GM23338 (cell line): ENCODE measurements at regions not wholly inside any gene's neighbourhood (a gene's known extent, or its start where the extent isn't known, plus 50 kb on each side); places are given as distances from the start of the nearest gene placed in this dataset.

Source experiments
- ATAC-seq: fragments of 200-7000 bp; cut with Tn5 transposase; 3 replicates; pipeline ENCODE4 v1.9.1; 2020
- DNase-seq: peaks from one replicate; pipeline ENCODE4 v3.0.0-alpha.2; 2015; ENCODE audit warnings: low spot score
- H2AFZ ChIP-seq: fragments of 200-600 bp; sonication (generic); 2 replicates; pipeline ENCODE4 v1.8.0; 2016; ENCODE audit warnings: antibody characterized with exemption, mild to moderate bottlenecking, moderate library complexity
- H3F3A ChIP-seq: fragments of 200-600 bp; sonication (generic); replicated peaks from 2 replicates; pipeline ENCODE4 v1.8.0; 2017; ENCODE audit warnings: antibody characterized with exemption, mixed run types, low read depth
- H3K27ac ChIP-seq: fragments of 200-600 bp; sonication (generic); 2 replicates; pipeline ENCODE4 v1.6.1; 2016; ENCODE audit warnings: low read depth
- H3K27me3 ChIP-seq: fragments of 200-600 bp; sonication (generic); 2 replicates; pipeline ENCODE4 v1.8.0; 2016; ENCODE audit warnings: mild to moderate bottlenecking, mixed run types, moderate library complexity; ENCODE audit not compliant: insufficient read depth
- H3K36me3 ChIP-seq: fragments of 200-600 bp; sonication (generic); 2 replicates; pipeline ENCODE4 v1.8.0; 2016; ENCODE audit warnings: mild to moderate bottlenecking; ENCODE audit not compliant: insufficient read depth
- H3K4me1 ChIP-seq: fragments of 200-600 bp; sonication (generic); 2 replicates; pipeline ENCODE4 v1.8.0; 2016; ENCODE audit warnings: mild to moderate bottlenecking, moderate library complexity; ENCODE audit not compliant: insufficient read depth
- H3K4me2 ChIP-seq: fragments of 200-600 bp; sonication (generic); 2 replicates; pipeline ENCODE4 v1.7.1; 2017; ENCODE audit warnings: mixed run types
- H3K4me3 ChIP-seq: fragments of 200-600 bp; sonication (generic); 2 replicates; pipeline ENCODE4 v1.6.1; 2016; ENCODE audit warnings: mixed run types
- H3K79me2 ChIP-seq: fragments of 200-600 bp; sonication (generic); replicated peaks from 2 replicates; pipeline ENCODE4 v1.8.0; 2017; ENCODE audit warnings: mild to moderate bottlenecking; ENCODE audit not compliant: insufficient read depth
- H3K9me2 ChIP-seq: fragments of 200-600 bp; sonication (generic); 2 replicates; pipeline ENCODE4 v1.8.0; 2017; ENCODE audit not compliant: insufficient read depth
- H4K20me1 ChIP-seq: fragments of 200-600 bp; sonication (generic); replicated peaks from 2 replicates; pipeline ENCODE4 v1.8.0; 2017; ENCODE audit warnings: mild to moderate bottlenecking; ENCODE audit not compliant: insufficient read depth
- H3K27ac Mint-ChIP-seq: 2 replicates; pipeline ENCODE4 v1.8.0; 2020; ENCODE audit warnings: inconsistent platforms, mild to moderate bottlenecking, moderate library complexity, mixed read lengths
- H3K27me3 Mint-ChIP-seq: 3 replicates; pipeline ENCODE4 v1.8.0; 2022; ENCODE audit warnings: low read depth, mild to moderate bottlenecking, moderate library complexity, mixed read lengths, inconsistent platforms; ENCODE audit not compliant: insufficient read depth, poor library complexity
- H3K36me3 Mint-ChIP-seq: 3 replicates; pipeline ENCODE4 v1.8.0; 2021; ENCODE audit warnings: low read depth, mild to moderate bottlenecking, inconsistent platforms, moderate library complexity, mixed read lengths
- H3K4me1 Mint-ChIP-seq: 3 replicates; pipeline ENCODE4 v1.8.0; 2020; ENCODE audit warnings: mild to moderate bottlenecking, inconsistent platforms, mixed read lengths
- H3K4me3 Mint-ChIP-seq: 3 replicates; pipeline ENCODE4 v1.8.0; 2021; ENCODE audit warnings: moderate library complexity, mild to moderate bottlenecking, inconsistent platforms, mixed read lengths
- H3K9me3 Mint-ChIP-seq: 3 replicates; pipeline ENCODE4 v1.8.0; 2020; ENCODE audit warnings: moderate library complexity, mild to moderate bottlenecking, inconsistent platforms, mixed read lengths
- CREB1 ChIP-seq: fragments of 250-450 bp; sonication (Bioruptor Pico); IDR thresholded peaks from 2 replicates; pipeline ENCODE4 v1.5.0; 2020; ENCODE audit warnings: low read depth, mild to moderate bottlenecking, moderate library complexity
- CTCF ChIP-seq, 2 experiments: fragments of 200-600 bp in 1 of 2; sonication (generic) in 1 of 2; conservative IDR thresholded peaks; 2 replicates each; pipeline versions ENCODE4 v1.5.1 to v1.6.1; 2016 to 2017; ENCODE audit warnings: antibody characterized with exemption in 2 of 2, low read depth in 2 of 2, mild to moderate bottlenecking in 2 of 2, moderate library complexity in 1 of 2
- ETS1 ChIP-seq: IDR thresholded peaks from 2 replicates; pipeline ENCODE4 v1.6.1; 2016; ENCODE audit warnings: antibody characterized with exemption
- EZH2 ChIP-seq: fragments of 200-600 bp; sonication (generic); IDR thresholded peaks from one replicate; pipeline ENCODE4 v1.8.0; 2017; ENCODE audit warnings: antibody characterized with exemption, mild to moderate bottlenecking, low read depth; ENCODE audit not compliant: unreplicated experiment
- EZH2phosphoT487 ChIP-seq: fragments of 200-600 bp; sonication (generic); IDR thresholded peaks from one replicate; pipeline ENCODE4 v1.8.1; 2018; ENCODE audit warnings: antibody characterized with exemption; ENCODE audit not compliant: unreplicated experiment
- JUNB ChIP-seq: IDR thresholded peaks from one replicate; pipeline ENCODE4 v1.6.1; 2016; ENCODE audit warnings: antibody characterized with exemption; ENCODE audit not compliant: unreplicated experiment
- NANOG ChIP-seq: IDR thresholded peaks from 2 replicates; pipeline ENCODE4 v1.6.1; 2016; ENCODE audit warnings: antibody characterized with exemption, borderline replicate concordance
- POLR2AphosphoS5 ChIP-seq: IDR thresholded peaks from 2 replicates; pipeline ENCODE4 v1.6.1; 2016; ENCODE audit warnings: antibody characterized with exemption, low read depth
- REST ChIP-seq: IDR thresholded peaks from one replicate; pipeline ENCODE4 v1.6.1; 2018; ENCODE audit warnings: antibody characterized with exemption; ENCODE audit not compliant: unreplicated experiment
- STAT1 ChIP-seq: IDR thresholded peaks from one replicate; pipeline ENCODE4 v1.6.1; 2016; ENCODE audit warnings: antibody characterized with exemption; ENCODE audit not compliant: unreplicated experiment
- ZNF114 ChIP-seq: fragments of 250-450 bp; sonication (Bioruptor Pico); IDR thresholded peaks from 2 replicates; pipeline ENCODE4 v1.5.0; 2020; ENCODE audit warnings: mild to moderate bottlenecking, moderate library complexity
- ZNF331 ChIP-seq: fragments of 250-450 bp; sonication (Bioruptor Pico); IDR thresholded peaks from 2 replicates; pipeline ENCODE4 v1.5.0; 2020; ENCODE audit warnings: low read depth, mild to moderate bottlenecking, moderate library complexity
- ZNF462 ChIP-seq: fragments of 250-450 bp; sonication (Bioruptor Pico); IDR thresholded peaks from 2 replicates; pipeline ENCODE4 v1.5.0; 2020; ENCODE audit warnings: mild to moderate bottlenecking, moderate library complexity

- Histone ChIP-seq H3F3A (no peaks in the 10 kb centered on the region), H3K79me2 (no peaks in the 10 kb centered on the region), H3K4me1 (no peaks in the 10 kb centered on the region), H3K27ac (no peak overlapping the region), H3K9me2 (no peaks in the 10 kb centered on the region), H3K27me3 (no peaks in the 10 kb centered on the region), H2AFZ (no peak overlapping the region), H3K4me2 (no peak overlapping the region), H3K4me3 (no peak overlapping the region), H3K36me3 (no peaks in the 10 kb centered on the region), H4K20me1 (no peaks in the 10 kb centered on the region)
- peaks cover 33% of the 10 kb centered on the region for H3K9me3 Mint-ChIP-seq
- no peak for TF ChIP-seq STAT1
- no peak for TF ChIP-seq ETS1
- no peak for TF ChIP-seq ZNF114 (CRISPR knock-in tag)
- no peak for TF ChIP-seq EZH2phosphoT487
- TF ChIP-seq ZNF462 (CRISPR knock-in tag) = no peak
- TF ChIP-seq EZH2 = no peak
- TF ChIP-seq CTCF (conservative IDR thresholded peaks at IDR 0.05; ENCODE audit: low read depth in 2 of 2) = no peak
- TF ChIP-seq JUNB = no peak
- no peak for TF ChIP-seq NANOG
- no peak for TF ChIP-seq POLR2AphosphoS5
- TF ChIP-seq ZNF331 (CRISPR knock-in tag) = no peak
- no peak for TF ChIP-seq CREB1 (CRISPR knock-in tag)
- TF ChIP-seq REST = no peak
- H3K27me3 Mint-ChIP-seq = no peaks in the 10 kb centered on the region
- no peaks in the 10 kb centered on the region; the same call in 2 of the 3 replicates for H3K36me3 Mint-ChIP-seq
- DNase-seq = no peak
- no peak overlapping the region for H3K4me3 Mint-ChIP-seq
- no peak for ATAC-seq
- no peak overlapping the region for H3K27ac Mint-ChIP-seq
- H3K4me1 Mint-ChIP-seq = no peaks in the 10 kb centered on the region
Observed at GRCh38 chr15:55037071-55037470, 159.7 kb downstream of the RSL24D1 start.
